ENCODE measurements at regions not wholly inside any gene's neighbourhood (a gene's known extent, or its start where the extent isn't known, plus 50 kb on each side); places are given as distances from the start of the nearest gene placed in this dataset.

GRCh38 chr2:16515696-16516095, 149.9 kb downstream of the CYRIA start:
- no peak for TF ChIP-seq SIN3A (IDR thresholded peaks at IDR 0.05; ENCODE audit: borderline replicate concordance, insufficient read depth, low read length)
- TF ChIP-seq REST (IDR thresholded peaks at IDR 0.05; ENCODE audit: insufficient read depth in 1 of 2, low read depth in 2 of 2, low read length in 2 of 2): no peak
